NB4 (cell line): ENCODE measurements at regions not wholly inside any gene's neighbourhood (a gene's known extent, or its start where the extent isn't known, plus 50 kb on each side); places are given as distances from the start of the nearest gene placed in this dataset.

ENCODE experiments used
- POLR2A ChIP-seq: IDR thresholded peaks from 2 replicates; pipeline ENCODE4 v1.6.1; 2011; ENCODE audit warnings: mild to moderate bottlenecking; ENCODE audit not compliant: insufficient read length; ENCODE audit errors: extremely low read depth
- TF ChIP-seq, protein P1 (sequence below): IDR thresholded peaks from one replicate; pipeline ENCODE4 v1.5.1; 2012; ENCODE audit warnings: low read depth, low read length

- TF ChIP-seq, protein P1, sequence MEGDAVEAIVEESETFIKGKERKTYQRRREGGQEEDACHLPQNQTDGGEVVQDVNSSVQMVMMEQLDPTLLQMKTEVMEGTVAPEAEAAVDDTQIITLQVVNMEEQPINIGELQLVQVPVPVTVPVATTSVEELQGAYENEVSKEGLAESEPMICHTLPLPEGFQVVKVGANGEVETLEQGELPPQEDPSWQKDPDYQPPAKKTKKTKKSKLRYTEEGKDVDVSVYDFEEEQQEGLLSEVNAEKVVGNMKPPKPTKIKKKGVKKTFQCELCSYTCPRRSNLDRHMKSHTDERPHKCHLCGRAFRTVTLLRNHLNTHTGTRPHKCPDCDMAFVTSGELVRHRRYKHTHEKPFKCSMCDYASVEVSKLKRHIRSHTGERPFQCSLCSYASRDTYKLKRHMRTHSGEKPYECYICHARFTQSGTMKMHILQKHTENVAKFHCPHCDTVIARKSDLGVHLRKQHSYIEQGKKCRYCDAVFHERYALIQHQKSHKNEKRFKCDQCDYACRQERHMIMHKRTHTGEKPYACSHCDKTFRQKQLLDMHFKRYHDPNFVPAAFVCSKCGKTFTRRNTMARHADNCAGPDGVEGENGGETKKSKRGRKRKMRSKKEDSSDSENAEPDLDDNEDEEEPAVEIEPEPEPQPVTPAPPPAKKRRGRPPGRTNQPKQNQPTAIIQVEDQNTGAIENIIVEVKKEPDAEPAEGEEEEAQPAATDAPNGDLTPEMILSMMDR, result no peak
- TF ChIP-seq POLR2A, result no peak
Observed at GRCh38 chr6:159494586-159494972, 198.5 kb downstream of the SOD2 start.
